ENCODE measurements at regions not wholly inside any gene's neighbourhood (a gene's known extent, or its start where the extent isn't known, plus 50 kb on each side); places are given as distances from the start of the nearest gene placed in this dataset.

- TF ChIP-seq, protein P1, sequence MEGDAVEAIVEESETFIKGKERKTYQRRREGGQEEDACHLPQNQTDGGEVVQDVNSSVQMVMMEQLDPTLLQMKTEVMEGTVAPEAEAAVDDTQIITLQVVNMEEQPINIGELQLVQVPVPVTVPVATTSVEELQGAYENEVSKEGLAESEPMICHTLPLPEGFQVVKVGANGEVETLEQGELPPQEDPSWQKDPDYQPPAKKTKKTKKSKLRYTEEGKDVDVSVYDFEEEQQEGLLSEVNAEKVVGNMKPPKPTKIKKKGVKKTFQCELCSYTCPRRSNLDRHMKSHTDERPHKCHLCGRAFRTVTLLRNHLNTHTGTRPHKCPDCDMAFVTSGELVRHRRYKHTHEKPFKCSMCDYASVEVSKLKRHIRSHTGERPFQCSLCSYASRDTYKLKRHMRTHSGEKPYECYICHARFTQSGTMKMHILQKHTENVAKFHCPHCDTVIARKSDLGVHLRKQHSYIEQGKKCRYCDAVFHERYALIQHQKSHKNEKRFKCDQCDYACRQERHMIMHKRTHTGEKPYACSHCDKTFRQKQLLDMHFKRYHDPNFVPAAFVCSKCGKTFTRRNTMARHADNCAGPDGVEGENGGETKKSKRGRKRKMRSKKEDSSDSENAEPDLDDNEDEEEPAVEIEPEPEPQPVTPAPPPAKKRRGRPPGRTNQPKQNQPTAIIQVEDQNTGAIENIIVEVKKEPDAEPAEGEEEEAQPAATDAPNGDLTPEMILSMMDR (conservative IDR thresholded peaks at IDR 0.05; ENCODE audit: low read depth, low read length), result no peak
- TF ChIP-seq EZH2phosphoT487 (IDR thresholded peaks at IDR 0.05; ENCODE audit: borderline replicate concordance, low read length) (no peak), EZH2 (IDR thresholded peaks at IDR 0.05; ENCODE audit: low read length, unreplicated experiment) (no peak)
These were observed 615.3 kb upstream of the SLITRK1 start for GRCh38 chr13:84497613-84498012.
